ENCODE measurements at regions not wholly inside any gene's neighbourhood (a gene's known extent, or its start where the extent isn't known, plus 50 kb on each side); places are given as distances from the start of the nearest gene placed in this dataset.

DNA sequence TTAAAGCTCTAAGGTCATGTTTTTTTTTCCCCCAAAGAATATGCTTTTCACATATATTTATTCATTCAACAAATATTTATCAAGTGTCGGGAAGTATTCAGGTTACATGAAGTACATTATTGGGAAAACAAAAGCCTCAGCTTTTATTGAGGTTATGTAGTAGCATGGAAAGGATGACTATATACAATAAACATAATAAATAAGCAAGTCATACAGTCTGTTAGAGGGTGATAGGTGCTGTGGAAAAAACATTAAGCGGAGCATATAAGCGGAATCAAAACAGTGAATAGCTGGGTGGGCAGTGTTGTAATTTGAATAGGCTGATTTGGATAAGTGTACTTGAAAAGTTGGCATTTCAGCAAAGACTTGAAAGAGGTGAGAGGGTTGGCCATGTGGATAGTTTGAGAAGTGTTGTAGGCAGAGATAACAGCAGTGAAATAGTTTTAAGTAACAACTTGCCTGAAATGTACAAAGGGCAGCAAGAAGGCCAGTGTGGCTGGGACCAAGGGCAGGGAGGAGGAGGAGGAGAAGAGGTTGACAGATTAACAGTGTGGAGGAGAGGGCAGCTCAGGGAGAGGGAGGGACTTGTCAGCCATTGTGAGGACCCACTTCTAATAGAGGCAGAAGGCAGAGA lies 558.7 kb downstream of the SPRY1 start:
- no peak for FAIRE-seq

DNA sequence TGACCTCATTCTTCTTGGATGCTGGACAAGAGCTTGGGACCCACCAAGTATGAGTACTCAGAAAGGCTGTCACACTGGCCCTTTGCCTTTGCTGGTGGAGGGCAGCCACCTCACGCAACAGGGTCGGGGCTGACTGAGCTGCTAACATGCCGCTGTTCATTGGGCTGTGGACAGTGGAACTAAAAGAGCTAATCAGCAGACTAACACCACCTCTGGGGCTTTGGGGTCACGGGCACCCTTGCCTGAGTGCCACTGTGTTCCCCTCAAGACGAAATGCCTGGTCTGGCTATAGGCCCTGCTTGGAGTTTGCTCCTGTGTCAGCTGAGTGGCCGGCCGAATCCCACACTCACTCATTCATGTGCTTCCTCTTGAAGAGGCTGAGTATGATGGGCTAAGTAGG lies 559.6 kb downstream of the SPRY1 start:
- no peak for FAIRE-seq

DNA sequence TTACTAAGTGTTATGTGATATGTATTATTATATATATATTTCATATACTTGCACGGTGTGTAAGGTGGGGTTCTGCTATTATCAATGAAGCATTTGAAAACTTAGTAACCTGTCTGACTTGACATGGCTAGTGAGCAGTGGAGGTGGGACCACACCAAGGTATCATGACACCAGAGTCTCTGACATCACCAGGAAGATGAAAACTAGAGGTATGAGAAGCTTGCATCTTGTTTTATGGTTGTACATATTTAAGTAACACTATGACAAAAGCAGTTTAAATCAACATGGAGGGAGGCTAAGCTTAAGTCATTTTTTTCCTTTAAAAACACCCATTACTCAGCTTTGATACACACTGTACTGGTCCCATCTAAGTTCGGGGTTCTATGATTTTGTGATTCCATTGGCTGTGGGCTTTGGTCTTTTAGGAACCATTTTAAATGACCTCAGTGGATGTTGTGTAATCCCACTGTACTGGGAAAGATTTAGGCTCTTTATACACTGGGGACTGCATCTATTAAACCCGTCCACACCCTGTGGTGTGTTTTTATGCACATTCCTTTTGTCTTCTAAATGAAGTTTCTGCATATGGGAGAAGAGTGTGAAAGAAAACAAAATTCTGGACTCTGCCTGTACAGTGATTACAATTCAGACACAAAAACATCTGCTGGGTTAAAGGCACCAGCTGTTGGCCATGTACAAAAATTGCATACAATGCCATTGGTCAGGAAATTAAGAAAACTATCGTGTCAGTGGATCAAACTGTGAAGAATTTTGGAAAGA lies 570.6 kb downstream of the SPRY1 start:
- FAIRE-seq, result no peak

GRCh38 chr4:123972031-123972430 lies 575.4 kb downstream of the SPRY1 start:
- no peak for FAIRE-seq

DNA sequence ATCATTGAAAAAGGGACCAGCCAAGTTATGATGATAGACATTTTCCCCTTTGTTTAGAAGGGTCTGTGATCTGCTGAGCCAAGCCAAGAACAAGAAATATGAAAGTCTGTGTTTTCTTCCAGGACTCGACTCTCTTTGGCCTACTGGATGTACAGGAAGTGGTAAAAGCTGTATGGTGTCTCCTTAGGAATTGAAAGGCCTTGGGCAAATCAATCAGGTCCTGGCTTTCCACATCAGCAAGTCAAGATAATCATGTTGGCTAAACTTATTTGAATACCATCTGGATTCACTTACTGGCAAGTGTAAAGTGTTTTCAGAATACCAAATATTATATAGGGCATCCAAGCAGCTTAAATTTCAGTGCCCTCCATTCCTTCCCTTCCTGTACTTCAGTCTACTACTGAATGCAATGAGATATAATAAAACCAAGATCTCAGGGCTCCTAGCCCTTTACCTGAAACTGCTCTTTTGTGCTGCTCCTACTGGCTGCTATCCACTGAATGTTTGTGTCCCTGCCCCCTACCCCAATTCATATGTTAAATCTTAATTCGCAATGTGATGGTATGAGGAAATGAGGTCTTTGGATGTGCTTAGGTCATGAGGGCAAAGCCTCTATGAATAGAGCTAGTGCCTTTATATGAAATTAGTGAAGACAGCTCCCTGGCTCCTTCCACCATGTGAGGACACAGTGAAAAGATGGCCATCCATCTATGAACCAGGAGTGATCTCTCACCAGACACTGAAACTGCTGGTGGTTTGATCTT lies 578.0 kb downstream of the SPRY1 start:
- no peak for FAIRE-seq

DNA sequence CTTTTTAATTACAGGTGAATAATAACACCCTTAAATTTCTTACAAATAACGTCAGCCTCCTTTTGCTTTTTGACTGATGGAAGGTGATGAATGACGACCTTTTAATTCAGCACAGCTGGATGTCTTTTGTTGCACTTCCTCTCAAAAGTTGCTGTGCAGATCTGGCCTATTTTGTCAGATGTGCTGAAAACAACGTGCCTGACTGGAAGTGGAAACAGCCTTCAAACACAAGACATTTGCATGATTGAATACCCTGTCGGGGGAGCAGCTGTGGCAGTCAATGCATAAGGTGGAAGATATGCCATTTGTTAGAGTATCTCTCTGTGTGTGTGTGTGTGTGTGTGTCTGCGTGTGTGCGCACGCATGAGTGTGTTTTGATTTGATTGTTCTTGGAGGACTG lies 579.7 kb downstream of the SPRY1 start:
- FAIRE-seq, result no peak

- FAIRE-seq, result no peak
These were observed 580.2 kb downstream of the SPRY1 start for GRCh38 chr4:123976819-123977218.

- no peak for FAIRE-seq
These were observed 581.1 kb downstream of the SPRY1 start for GRCh38 chr4:123977641-123978081.

DNA sequence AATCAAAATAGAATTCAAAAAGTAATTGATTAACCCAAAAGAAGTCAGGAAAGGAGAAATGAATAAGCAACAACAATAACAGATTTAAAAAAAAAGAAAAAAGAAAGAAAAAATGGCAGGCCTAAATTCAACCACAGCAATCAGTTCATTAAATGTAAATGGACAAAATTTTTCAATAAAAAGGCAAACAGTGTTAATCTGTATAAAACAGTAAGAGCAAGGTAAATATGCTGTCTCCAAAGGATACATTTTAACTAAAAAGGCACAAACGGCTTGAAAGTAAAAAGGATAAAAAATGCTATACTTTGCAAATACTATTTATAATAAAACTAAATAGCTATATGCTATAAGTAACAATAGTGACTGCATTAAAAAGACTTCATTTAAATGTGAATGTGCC lies 582.0 kb downstream of the SPRY1 start:
- FAIRE-seq, result no peak

DNA sequence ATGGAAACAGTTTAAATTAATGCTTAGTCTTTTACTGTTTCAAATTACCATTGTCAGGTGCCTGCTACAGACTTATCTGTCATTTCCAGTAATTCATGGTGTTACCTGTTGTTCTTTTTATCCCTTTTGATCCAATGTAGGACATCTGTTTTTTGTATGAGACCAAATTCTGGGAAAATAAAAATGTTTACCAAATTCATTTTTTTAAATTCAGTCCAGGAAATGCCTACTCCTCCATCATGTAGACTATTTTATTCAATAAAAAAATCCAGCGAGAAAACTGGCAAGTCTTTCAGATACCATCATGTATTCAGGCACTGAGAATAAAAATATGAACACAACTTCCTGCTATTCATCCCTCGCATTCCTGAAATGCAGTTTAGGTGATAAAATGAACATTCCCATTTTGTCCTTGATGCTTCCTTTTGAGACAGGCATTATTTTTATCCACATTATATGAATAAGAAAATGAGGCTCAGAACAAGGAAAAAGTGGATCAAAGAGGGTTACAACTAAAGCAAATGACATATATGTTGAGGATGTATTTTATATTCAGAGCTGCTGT lies 584.2 kb downstream of the SPRY1 start:
- FAIRE-seq, result no peak

DNA sequence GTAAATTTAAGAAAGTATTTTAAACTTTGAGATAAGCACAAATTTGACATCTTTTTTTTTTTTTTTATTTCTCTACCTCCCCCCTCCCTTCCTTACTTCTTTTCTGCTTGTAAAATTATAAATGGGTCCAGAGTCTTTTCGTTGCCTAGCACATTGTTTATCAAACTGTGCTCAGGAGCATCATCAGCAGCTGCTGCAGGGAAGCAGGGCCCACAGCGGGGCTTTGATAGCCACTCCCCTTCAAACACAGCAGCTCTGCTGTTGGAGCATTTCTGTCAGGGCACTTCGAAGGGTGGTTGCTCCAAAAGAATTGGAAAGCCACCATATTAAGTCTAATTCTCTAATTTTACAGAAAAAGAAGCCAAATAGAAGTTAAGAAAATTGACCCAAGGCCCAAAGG lies 588.3 kb downstream of the SPRY1 start:
- no peak for FAIRE-seq

DNA sequence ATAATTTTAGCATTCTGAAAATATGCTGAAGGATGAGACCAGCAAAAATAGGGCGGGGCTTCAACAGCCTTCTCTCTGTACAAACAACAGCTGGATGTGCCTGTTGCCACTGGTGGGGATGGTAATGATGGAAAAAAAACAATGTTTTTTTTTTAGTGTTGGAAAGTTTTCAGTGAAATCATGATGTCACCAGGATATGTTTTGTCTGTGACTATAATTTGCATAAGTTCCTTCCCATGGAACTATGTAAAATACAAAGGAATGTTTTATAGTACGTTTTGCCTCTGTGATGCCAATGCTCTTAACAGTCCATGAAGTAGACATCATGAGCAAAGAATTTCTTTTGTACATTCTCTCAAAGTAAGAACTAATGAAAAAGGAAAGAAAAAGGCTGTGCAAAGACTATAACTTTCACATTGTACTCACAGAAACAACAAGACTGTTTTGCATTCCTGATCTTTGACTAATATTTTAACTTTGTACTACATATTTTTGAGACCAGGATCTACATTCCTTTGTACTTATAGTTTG lies 589.7 kb downstream of the SPRY1 start:
- FAIRE-seq, result no peak

DNA sequence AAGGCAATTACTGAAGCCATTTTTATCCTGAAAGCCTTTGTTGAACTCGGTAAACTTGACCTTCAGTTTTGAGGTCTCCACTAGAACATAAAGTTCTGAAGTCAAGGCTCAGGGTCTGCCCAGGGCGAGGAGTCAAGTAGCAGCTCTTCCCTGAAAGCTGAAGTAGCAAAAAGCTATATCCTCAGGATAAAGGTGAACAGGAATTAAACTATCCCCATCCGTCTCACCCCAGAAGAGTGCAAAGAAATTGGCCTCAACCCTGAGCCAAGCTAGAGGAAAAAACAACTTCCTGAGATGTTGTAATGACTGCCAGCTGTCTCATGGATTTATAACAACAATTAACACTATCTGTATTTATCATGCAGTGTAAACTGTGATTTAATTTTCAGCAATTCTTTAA lies 590.8 kb downstream of the SPRY1 start:
- no peak for FAIRE-seq

DNA sequence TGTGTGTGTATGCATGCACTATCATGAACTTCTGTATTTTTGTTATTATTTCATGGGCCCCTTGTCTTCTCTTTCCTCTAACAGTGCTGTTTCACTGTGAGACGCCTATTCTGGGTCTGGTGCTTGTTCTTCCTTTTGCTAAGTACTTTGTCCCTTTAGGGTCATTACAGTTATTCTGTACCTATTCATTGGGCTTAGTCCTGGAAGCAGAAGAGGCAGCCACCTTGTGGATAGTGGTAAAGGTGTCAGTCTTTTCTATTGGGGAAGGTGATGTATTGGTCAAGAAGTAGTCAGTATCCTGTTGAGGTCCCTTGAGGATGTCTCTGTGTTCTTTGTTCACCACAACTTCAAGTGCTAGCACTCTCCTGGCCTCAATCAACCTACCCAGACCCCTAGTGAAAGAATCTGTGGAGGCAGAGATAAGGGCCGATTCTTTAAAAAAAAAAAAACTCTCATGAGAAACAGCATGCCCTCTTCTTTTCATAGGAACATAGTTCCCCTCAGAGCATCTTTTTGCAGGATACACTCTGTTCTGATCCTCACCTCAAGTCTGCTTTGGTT lies 593.8 kb downstream of the SPRY1 start:
- FAIRE-seq, result no peak

DNA sequence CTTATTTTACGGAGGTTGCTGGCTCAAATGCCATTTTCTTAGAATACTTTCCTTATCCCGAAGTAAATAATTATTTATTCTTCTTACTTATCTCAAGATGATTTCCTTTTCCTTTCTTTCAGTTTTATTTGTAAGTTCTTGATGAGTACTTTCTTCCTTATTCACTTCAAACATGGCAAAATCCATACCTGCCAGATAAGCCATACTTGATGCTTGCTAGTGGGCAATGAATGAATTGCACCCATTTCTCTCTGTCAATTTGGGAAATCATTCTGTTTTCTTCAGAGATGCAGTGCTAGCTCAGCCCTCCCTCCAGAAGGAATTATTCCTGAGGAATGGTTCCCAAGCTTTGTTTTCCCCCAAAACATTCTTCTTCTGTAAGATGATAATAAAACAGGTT lies 598.3 kb downstream of the SPRY1 start:
- no peak for FAIRE-seq

- FAIRE-seq, result no peak
These were observed 599.3 kb downstream of the SPRY1 start for GRCh38 chr4:123995936-123996335.

- FAIRE-seq, result no peak
These were observed 600.3 kb downstream of the SPRY1 start for GRCh38 chr4:123996718-123997510.

DNA sequence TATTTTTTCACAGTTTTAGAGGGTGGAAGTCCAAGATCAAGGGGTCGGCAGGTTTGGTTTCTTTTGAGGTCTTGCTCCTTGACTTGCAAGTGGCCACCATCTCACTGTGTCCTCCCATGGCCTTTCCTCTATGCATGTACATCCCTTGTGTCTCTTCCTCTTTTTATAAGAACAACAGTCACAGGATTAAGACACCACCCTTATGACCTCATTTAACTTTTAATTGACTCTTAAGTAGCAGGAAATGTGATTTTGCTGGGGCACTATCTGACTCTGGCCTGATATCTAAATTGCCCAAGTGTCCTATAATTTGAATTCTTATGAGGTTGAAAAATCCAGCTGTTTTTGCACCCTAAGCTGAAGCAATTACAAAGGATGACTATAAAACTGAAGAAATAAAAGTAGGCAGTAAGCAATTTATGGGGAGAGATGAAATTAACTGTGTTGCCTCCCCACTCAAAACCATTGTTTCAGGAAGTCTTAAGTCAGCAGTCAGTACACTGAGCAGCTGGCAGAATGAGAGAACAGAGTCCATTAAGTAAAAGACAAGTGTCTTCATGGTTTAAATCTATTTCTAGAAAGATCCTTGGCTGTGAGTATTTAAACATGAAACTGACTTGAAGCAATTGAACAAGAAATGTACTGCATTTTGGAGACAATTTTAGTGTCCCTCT lies 601.3 kb downstream of the SPRY1 start:
- no peak for FAIRE-seq

DNA sequence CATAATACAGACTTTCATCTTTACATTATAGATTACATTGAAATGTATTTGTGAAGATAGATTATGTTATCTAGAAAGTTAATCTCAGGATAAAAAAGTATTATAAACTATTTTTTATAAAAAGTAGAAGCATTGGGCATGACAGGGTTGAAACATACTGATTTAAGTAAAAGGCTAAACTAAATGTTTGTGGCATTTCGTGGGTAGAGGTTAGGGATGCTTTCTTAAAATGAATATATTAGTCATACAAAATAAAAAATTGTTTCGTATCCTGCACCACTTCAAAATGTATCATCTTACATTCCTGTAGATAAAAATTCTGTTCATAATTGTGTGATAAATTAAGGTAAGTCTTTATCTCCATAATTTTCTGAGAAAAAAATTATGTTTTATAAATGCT lies 603.6 kb downstream of the SPRY1 start:
- no peak for FAIRE-seq

GRCh38 chr4:124015766-124016165 lies 619.2 kb downstream of the SPRY1 start:
- no peak for FAIRE-seq

DNA sequence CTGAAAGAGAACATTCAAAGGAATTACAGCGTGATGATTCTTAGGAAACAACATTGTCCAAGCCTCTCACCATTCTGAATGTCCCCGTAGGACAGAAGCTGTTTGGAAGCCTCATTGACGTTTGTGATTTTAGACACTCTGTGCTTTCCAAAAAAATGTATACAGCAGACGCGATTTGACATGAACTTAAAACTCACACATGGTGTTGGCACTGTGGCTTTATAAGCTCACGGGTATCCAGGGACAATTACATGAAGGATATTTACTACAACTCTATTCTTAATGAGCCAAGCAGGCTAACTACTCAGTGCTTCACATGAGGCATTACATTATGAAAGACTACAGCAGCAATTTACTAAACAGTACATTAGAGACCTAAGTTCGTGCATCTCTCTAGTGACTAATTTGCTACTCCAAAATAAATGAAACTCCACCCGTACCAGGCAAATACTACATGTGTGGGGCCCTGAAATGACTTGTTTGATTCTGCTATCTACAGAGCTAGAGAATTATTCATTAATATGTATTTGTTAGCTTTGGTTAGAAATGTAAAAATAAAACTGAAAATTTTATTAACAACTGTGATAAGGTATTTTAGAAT lies 620.7 kb downstream of the SPRY1 start:
- no peak for FAIRE-seq

Measured in A204.1 (cell line).